ENCODE measurements at regions not wholly inside any gene's neighbourhood (a gene's known extent, or its start where the extent isn't known, plus 50 kb on each side); places are given as distances from the start of the nearest gene placed in this dataset.
"Not testable (repeated sequence)": the region's sequence is repeated elsewhere in the genome, so short reads cannot be mapped to it uniquely, and the experiment has no call there.

- ATAC-seq (no peak), FAIRE-seq (no peak), DNase-seq (no peak)
- Histone ChIP-seq H3K27ac (no peak overlapping the region), H3K4me1 (no peaks in the 10 kb centered on the region), H3K36me3 (no peaks in the 10 kb centered on the region), H3K27me3 (no peaks in the 10 kb centered on the region), H3K9me3 (no peaks in the 10 kb centered on the region), H3K4me3 (no peak overlapping the region)
- TF ChIP-seq CTCF (IDR thresholded peaks at IDR 0.05): no peak
- intact Hi-C loops (cut with DNase I): no loop called here
- 14 to 16% methylated on average over 10 of the region's 10 CpGs for WGBS, 2 donors
These were observed 214.8 kb downstream of the CRLF2 start for GRCh38 chrX:997631-998137.

- intact Hi-C loops (cut with DNase I): no loop called here
- no peak for TF ChIP-seq CTCF (IDR thresholded peaks at IDR 0.05)
- FAIRE-seq: no peak
These were observed 217.7 kb downstream of the CRLF2 start for GRCh38 chrX:994780-995179.

GRCh38 chrX:989959-990510, 222.4 kb downstream of the CRLF2 start:
- ATAC-seq (peak; percentile 89 to 97 (median 96)), FAIRE-seq (peak; percentile 97), DNase-seq (peak; percentile 50 to 93 (median 86))
- no peaks in the 10 kb centered on the region for H3K27me3 ChIP-seq
- no peak for TF ChIP-seq CTCF (IDR thresholded peaks at IDR 0.05)
- peak overlapping the region in 1 of 4 donors; percentile 14 for H3K27ac ChIP-seq
- H3K4me1 ChIP-seq: peaks cover 0 to 3% (median 0%) of the 10 kb centered on the region in 3 donors
- intact Hi-C loops (cut with DNase I): no loop called here
- peak overlapping the region in 2 of 4 donors; percentile 34 to 41 for H3K4me3 ChIP-seq
- 27 to 46% methylated on average over 25 of the region's 25 CpGs for WGBS, 2 donors
- H3K36me3 ChIP-seq: no peaks in the 10 kb centered on the region
- no peaks in the 10 kb centered on the region for H3K9me3 ChIP-seq

More at GRCh38 chrX:994780-995179, 217.7 kb downstream of the CRLF2 start:
- Histone ChIP-seq H3K27ac (no peak overlapping the region), H3K4me3 (no peak overlapping the region), H3K9me3 (no peaks in the 10 kb centered on the region), H3K27me3 (no peaks in the 10 kb centered on the region), H3K36me3 (no peaks in the 10 kb centered on the region), H3K4me1 (no peaks in the 10 kb centered on the region)
- no peak for ATAC-seq
- WGBS, 2 donors: 52 to 67% methylated on average over 2 of the region's 2 CpGs
- DNase-seq: no peak

GRCh38 chrX:988530-988929, 223.9 kb downstream of the CRLF2 start:
- H3K36me3 ChIP-seq; H3K4me3 ChIP-seq; ATAC-seq; intact Hi-C loops (cut with DNase I); H3K9me3 ChIP-seq; H3K27ac ChIP-seq; H3K27me3 ChIP-seq; FAIRE-seq; H3K4me1 ChIP-seq: not testable (repeated sequence)
- peak in 1 of 6 donors; percentile 15 for DNase-seq
- WGBS, 2 donors: 72 to 86% methylated on average over 6 of the region's 6 CpGs

- Histone ChIP-seq H3K4me3 (no peak overlapping the region), H3K27me3 (no peaks in the 10 kb centered on the region), H3K4me1 (no peaks in the 10 kb centered on the region), H3K36me3 (no peaks in the 10 kb centered on the region), H3K27ac (no peak overlapping the region), H3K9me3 (no peaks in the 10 kb centered on the region)
- WGBS, 2 donors: 10 to 16% methylated on average over 20 of the region's 20 CpGs
- peak in 1 of 6 donors; percentile 16 for DNase-seq
- TF ChIP-seq CTCF (IDR thresholded peaks at IDR 0.05): no peak
- ATAC-seq: no peak
- intact Hi-C loops (cut with DNase I): no loop called here
- FAIRE-seq: no peak
These were observed 230.4 kb downstream of the CRLF2 start for GRCh38 chrX:981791-982626.
